ENCODE measurements at regions not wholly inside any gene's neighbourhood (a gene's known extent, or its start where the extent isn't known, plus 50 kb on each side); places are given as distances from the start of the nearest gene placed in this dataset.

DNA sequence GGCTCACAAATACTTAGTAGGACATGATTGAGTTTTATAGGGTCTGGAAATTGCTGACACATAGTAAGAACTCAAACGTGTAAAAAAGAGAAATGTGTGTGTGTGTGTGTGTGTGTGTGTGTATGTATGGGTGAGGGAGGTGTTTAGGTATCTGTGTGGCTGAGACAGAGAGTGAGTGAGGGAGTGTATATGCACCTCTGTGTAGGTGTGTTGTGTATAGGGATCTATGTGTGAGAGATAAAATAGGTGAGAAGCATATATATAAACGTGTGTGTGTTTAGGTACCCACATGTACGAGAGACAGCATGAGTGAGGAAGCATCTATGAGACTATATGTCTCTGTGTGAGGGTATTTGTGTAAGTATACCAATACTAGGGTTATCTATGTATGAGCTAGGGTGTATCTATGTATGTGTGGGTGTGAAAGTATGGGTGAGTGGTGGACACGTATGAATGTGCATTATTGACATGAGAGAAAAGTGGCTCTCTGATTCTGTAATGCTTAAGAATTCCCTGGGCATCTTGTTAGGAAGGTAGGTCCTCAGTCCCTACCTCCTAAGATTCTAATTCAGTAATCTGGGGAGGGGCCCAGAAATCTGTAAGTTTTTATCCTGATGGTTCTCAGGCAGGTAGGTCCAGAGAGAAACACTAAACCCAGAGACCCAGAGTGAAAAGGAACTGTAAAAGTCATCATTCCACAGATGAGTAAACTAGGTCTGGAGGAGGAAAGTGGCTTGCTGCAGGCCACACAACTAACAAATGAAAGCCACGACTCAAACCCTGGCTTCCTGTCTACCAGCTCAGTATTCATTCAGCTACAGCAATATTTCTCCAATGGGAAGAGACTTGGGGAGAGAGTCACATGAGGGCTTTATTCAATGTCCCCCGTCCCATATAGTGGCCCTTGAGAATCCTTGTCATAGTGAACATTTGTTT, 237.0 kb downstream of the IDS start:
- Histone ChIP-seq H3K4me1 (ENCODE audit: control insufficient read depth in 3 of 3, insufficient read depth in 2 of 3, low read depth in 1 of 3, low read length in 2 of 3) (no peaks in the 10 kb centered on the region), H3K9me3 (ENCODE audit: control insufficient read depth in 2 of 2, insufficient read depth in 1 of 2, low read depth in 1 of 2, low read length in 1 of 2) (no peaks in the 10 kb centered on the region), H3K27me3 (ENCODE audit: control insufficient read depth in 3 of 3, insufficient read depth in 3 of 3, low read length in 3 of 3) (no peaks in the 10 kb centered on the region), H3K4me3 (ENCODE audit: low read depth in 1 of 3, low read length in 3 of 3) (no peak overlapping the region), H3K36me3 (ENCODE audit: control insufficient read depth in 3 of 3, insufficient read depth in 2 of 3, low read depth in 1 of 3, low read length in 3 of 3) (no peaks in the 10 kb centered on the region), H3K27ac (ENCODE audit: low read depth in 1 of 3, low read length in 2 of 3) (no peak overlapping the region)
- DNase-seq (no peak), FAIRE-seq (no peak)
- whole genome bisulfite sequencing, 3 donors = 53 to 72% (median 66%) methylated on average over 6 of the region's 6 CpGs

DNA sequence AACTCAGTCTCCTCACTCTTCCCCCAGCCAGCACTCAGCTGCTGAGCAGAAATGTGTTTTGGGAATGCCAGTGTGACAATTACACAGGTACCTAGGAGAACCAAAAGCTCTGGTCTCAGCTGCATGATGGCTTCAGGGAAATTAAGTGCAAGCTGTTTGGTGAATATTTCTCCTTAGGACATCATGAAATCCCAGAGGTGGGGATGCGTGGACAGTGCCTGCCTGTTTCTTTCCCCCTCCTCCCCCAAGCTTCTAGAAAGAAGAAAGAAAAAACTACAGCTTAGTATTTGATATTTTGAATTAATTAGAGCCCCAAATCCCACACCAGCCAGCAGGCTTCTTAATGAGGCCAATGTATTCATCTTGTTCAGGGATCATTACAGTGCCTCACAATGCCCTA, 243.0 kb downstream of the IDS start:
- H3K27me3 ChIP-seq (ENCODE audit: control insufficient read depth in 3 of 3, insufficient read depth in 3 of 3, low read length in 3 of 3) = no peaks in the 10 kb centered on the region
- no peaks in the 10 kb centered on the region for H3K4me1 ChIP-seq (ENCODE audit: control insufficient read depth in 3 of 3, insufficient read depth in 2 of 3, low read depth in 1 of 3, low read length in 2 of 3)
- no peaks in the 10 kb centered on the region for H3K9me3 ChIP-seq (ENCODE audit: control insufficient read depth in 2 of 2, insufficient read depth in 1 of 2, low read depth in 1 of 2, low read length in 1 of 2)
- 63 to 95% (median 71%) methylated on average over 1 of the region's 1 CpG for WGBS, 3 donors
- no peak overlapping the region for H3K27ac ChIP-seq (ENCODE audit: low read depth in 1 of 3, low read length in 2 of 3)
- H3K36me3 ChIP-seq (ENCODE audit: control insufficient read depth in 3 of 3, insufficient read depth in 2 of 3, low read depth in 1 of 3, low read length in 3 of 3) = no peaks in the 10 kb centered on the region
- DNase-seq (no peak), FAIRE-seq (no peak)
- H3K4me3 ChIP-seq (ENCODE audit: low read depth in 1 of 3, low read length in 3 of 3) = no peak overlapping the region

DNA sequence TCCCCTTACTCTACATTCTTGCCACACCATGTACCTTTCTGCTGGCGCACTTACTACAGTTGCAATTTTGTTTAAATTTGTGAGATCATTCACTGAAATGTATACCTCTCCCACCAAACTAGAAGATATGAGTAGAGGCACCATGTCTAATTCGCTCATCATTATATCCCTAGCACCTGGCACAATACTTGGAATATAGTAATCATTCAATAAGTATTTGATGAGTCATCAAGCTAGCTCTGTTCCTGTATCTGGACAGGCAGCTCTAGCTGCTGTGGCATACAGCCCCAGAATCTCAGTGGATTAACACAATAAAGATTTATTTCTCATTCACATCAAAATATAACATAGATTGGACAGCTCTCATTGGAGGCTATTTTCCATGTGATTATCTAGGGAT, 245.9 kb downstream of the IDS start:
- Histone ChIP-seq H3K27ac (ENCODE audit: low read depth in 1 of 3, low read length in 2 of 3) (no peak overlapping the region), H3K36me3 (ENCODE audit: control insufficient read depth in 3 of 3, insufficient read depth in 2 of 3, low read depth in 1 of 3, low read length in 3 of 3) (no peaks in the 10 kb centered on the region), H3K27me3 (ENCODE audit: control insufficient read depth in 3 of 3, insufficient read depth in 3 of 3, low read length in 3 of 3) (no peaks in the 10 kb centered on the region), H3K9me3 (ENCODE audit: control insufficient read depth in 2 of 2, insufficient read depth in 1 of 2, low read depth in 1 of 2, low read length in 1 of 2) (no peaks in the 10 kb centered on the region), H3K4me1 (ENCODE audit: control insufficient read depth in 3 of 3, insufficient read depth in 2 of 3, low read depth in 1 of 3, low read length in 2 of 3) (no peaks in the 10 kb centered on the region), H3K4me3 (ENCODE audit: low read depth in 1 of 3, low read length in 3 of 3) (no peak overlapping the region)
- DNase-seq (no peak), FAIRE-seq (no peak)
- WGBS, 3 donors = 56 to 81% (median 58%) methylated on average over 2 of the region's 2 CpGs

DNA sequence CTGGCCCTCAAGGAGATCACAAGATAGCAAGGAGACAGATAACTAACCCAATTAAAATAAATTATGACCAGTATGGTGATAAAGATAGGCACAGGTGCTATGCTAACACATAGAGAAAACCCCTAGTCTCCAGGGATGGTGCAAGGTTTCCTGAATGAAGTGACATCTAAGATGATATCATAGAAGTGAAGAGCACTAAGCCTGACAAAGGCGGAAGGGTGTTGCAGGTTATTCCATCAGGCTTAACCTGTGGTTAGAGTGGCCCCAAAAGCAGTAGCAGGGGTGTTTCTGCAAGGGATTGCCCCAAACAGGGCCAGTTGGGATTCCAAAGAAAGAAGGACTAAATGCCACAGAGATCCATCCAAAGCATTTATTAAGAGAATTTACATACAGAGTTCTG, 249.2 kb downstream of the IDS start:
- FAIRE-seq = no peak
- Histone ChIP-seq H3K9me3 (ENCODE audit: control insufficient read depth in 2 of 2, insufficient read depth in 1 of 2, low read depth in 1 of 2, low read length in 1 of 2) (no peaks in the 10 kb centered on the region), H3K36me3 (ENCODE audit: control insufficient read depth in 3 of 3, insufficient read depth in 2 of 3, low read depth in 1 of 3, low read length in 3 of 3) (no peaks in the 10 kb centered on the region), H3K27me3 (ENCODE audit: control insufficient read depth in 3 of 3, insufficient read depth in 3 of 3, low read length in 3 of 3) (no peaks in the 10 kb centered on the region), H3K4me3 (ENCODE audit: low read depth in 1 of 3, low read length in 3 of 3) (no peak overlapping the region), H3K27ac (ENCODE audit: low read depth in 1 of 3, low read length in 2 of 3) (no peak overlapping the region), H3K4me1 (ENCODE audit: control insufficient read depth in 3 of 3, insufficient read depth in 2 of 3, low read depth in 1 of 3, low read length in 2 of 3) (no peaks in the 10 kb centered on the region)
- WGBS, 3 donors = 67 to 80% (median 74%) methylated on average over 1 of the region's 1 CpG
- no peak for DNase-seq

DNA sequence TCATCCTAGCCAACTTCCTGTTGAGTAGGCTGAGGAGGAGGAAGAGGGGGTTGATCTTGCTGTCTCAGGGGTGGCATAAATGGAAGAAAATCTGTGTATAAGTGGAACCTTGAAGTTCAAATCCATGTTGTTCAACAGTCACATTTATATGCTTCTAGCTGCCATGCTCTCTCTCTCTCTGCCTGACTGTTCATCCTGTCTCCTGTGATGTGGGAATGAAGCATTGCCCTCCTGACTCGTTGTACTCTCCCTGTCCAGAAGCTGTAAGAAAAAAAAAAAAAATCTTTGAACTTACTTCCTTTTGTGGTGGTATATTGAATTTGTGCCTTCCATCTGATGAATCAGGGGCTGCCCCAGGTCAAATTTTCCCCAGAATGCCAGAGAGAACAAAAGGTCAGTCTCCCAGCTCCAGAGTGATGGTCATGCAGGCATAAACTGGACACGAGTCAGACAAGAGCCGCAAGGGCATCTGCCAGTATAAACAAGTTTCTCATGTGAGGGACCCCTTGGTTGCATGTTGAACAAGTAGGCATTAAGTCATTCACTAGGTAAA, 257.0 kb downstream of the IDS start:
- Histone ChIP-seq H3K4me1 (ENCODE audit: control insufficient read depth in 3 of 3, insufficient read depth in 2 of 3, low read depth in 1 of 3, low read length in 2 of 3) (no peaks in the 10 kb centered on the region), H3K4me3 (ENCODE audit: low read depth in 1 of 3, low read length in 3 of 3) (no peak overlapping the region), H3K27ac (ENCODE audit: low read depth in 1 of 3, low read length in 2 of 3) (no peak overlapping the region), H3K27me3 (ENCODE audit: control insufficient read depth in 3 of 3, insufficient read depth in 3 of 3, low read length in 3 of 3) (no peaks in the 10 kb centered on the region), H3K9me3 (ENCODE audit: control insufficient read depth in 2 of 2, insufficient read depth in 1 of 2, low read depth in 1 of 2, low read length in 1 of 2) (no peaks in the 10 kb centered on the region), H3K36me3 (ENCODE audit: control insufficient read depth in 3 of 3, insufficient read depth in 2 of 3, low read depth in 1 of 3, low read length in 3 of 3) (no peaks in the 10 kb centered on the region)
- FAIRE-seq = no peak
- 55 to 73% (median 60%) methylated on average over 3 of the region's 3 CpGs for WGBS, 3 donors
- DNase-seq = no peak

DNA sequence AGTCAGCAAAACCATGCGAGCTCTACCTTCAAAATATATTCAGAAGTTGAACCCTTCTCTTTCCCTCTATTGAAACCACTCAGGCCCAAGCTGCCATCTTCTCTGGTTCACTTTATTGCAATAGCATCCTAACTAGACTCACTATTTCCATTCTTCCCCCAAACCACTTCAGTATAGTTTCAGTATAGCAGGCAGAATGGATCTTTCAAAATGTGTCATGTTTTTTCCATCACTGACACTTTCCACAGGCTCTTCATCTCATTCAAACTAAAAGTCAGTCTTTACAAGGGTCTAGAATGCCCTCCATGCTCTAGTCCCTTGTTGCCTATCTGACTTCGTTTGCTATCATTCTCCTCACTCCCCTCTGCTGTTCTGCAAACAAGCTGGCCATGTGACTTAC, 274.4 kb downstream of the IDS start:
- WGBS, 3 donors = 35 to 53% (median 38%) methylated on average over 2 of the region's 2 CpGs

DNA sequence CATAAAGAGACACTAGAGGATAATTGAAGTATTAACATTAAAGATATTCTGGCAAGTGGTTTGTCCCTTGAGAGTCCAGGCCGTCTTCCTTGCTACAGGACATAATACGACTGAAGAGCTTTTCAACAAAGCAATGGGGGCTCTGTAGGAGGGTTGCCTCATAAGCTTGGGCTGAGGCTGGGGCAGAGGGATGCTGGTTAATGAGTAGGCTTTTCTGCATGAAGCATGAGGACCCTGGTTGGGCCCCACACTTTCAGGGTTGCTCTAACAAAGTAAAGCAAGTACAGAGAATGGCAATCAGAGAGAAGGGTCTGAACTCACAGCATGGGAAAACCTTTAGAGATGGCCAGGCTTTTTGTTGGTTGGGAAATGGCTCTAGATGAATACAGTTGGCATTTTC, 281.3 kb downstream of the IDS start:
- H3K4me3 ChIP-seq (ENCODE audit: low read depth in 1 of 3, low read length in 3 of 3) = no peak overlapping the region
- no peaks in the 10 kb centered on the region for H3K4me1 ChIP-seq (ENCODE audit: control insufficient read depth in 3 of 3, insufficient read depth in 2 of 3, low read depth in 1 of 3, low read length in 2 of 3)
- H3K9me3 ChIP-seq (ENCODE audit: control insufficient read depth in 2 of 2, insufficient read depth in 1 of 2, low read depth in 1 of 2, low read length in 1 of 2) = no peaks in the 10 kb centered on the region
- H3K27ac ChIP-seq (ENCODE audit: low read depth in 1 of 3, low read length in 2 of 3) = no peak overlapping the region
- no peak for DNase-seq
- no peak for FAIRE-seq
- no peaks in the 10 kb centered on the region for H3K27me3 ChIP-seq (ENCODE audit: control insufficient read depth in 3 of 3, insufficient read depth in 3 of 3, low read length in 3 of 3)
- no peaks in the 10 kb centered on the region for H3K36me3 ChIP-seq (ENCODE audit: control insufficient read depth in 3 of 3, insufficient read depth in 2 of 3, low read depth in 1 of 3, low read length in 3 of 3)
- WGBS, 3 donors = 71 to 82% (median 78%) methylated on average over 2 of the region's 2 CpGs

More for the DNA sequence above, 274.4 kb downstream of the IDS start:
- Histone ChIP-seq H3K9me3 (ENCODE audit: control insufficient read depth in 2 of 2, insufficient read depth in 1 of 2, low read depth in 1 of 2, low read length in 1 of 2) (no peaks in the 10 kb centered on the region), H3K27me3 (ENCODE audit: control insufficient read depth in 3 of 3, insufficient read depth in 3 of 3, low read length in 3 of 3) (no peaks in the 10 kb centered on the region), H3K4me3 (ENCODE audit: low read depth in 1 of 3, low read length in 3 of 3) (no peak overlapping the region), H3K36me3 (ENCODE audit: control insufficient read depth in 3 of 3, insufficient read depth in 2 of 3, low read depth in 1 of 3, low read length in 3 of 3) (no peaks in the 10 kb centered on the region), H3K27ac (ENCODE audit: low read depth in 1 of 3, low read length in 2 of 3) (no peak overlapping the region), H3K4me1 (ENCODE audit: control insufficient read depth in 3 of 3, insufficient read depth in 2 of 3, low read depth in 1 of 3, low read length in 2 of 3) (no peaks in the 10 kb centered on the region)
- FAIRE-seq (no peak), DNase-seq (no peak)

DNA sequence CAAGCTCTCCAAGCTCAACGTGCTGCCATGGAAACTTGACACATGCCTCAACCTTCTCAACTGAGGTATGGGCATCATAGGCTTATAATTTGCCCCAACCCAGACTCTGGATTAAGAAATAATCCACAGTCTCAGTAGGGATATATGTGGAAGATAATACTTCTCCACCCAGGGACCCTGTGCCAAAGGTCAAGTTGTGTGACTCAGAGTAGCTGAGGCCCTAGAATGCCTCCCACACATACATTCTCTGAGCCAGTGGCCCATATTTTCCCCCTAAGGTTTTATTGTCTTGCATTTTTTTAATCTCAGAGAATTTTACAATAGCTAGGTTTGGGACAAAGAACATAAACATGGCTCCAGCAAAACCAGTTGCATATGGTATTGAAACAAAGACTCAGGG, 283.1 kb downstream of the IDS start:
- H3K27me3 ChIP-seq (ENCODE audit: control insufficient read depth in 3 of 3, insufficient read depth in 3 of 3, low read length in 3 of 3) = no peaks in the 10 kb centered on the region
- no peak overlapping the region for H3K27ac ChIP-seq (ENCODE audit: low read depth in 1 of 3, low read length in 2 of 3)
- no peak for DNase-seq
- no peaks in the 10 kb centered on the region for H3K9me3 ChIP-seq (ENCODE audit: control insufficient read depth in 2 of 2, insufficient read depth in 1 of 2, low read depth in 1 of 2, low read length in 1 of 2)
- WGBS, 3 donors = 44 to 64% (median 64%) methylated on average over 1 of the region's 1 CpG
- H3K36me3 ChIP-seq (ENCODE audit: control insufficient read depth in 3 of 3, insufficient read depth in 2 of 3, low read depth in 1 of 3, low read length in 3 of 3) = no peaks in the 10 kb centered on the region
- FAIRE-seq = no peak
- no peak overlapping the region for H3K4me3 ChIP-seq (ENCODE audit: low read depth in 1 of 3, low read length in 3 of 3)
- no peaks in the 10 kb centered on the region for H3K4me1 ChIP-seq (ENCODE audit: control insufficient read depth in 3 of 3, insufficient read depth in 2 of 3, low read depth in 1 of 3, low read length in 2 of 3)

Measured in small intestine (tissue), 7 donors.